ENCODE measurements at regions not wholly inside any gene's neighbourhood (a gene's known extent, or its start where the extent isn't known, plus 50 kb on each side); places are given as distances from the start of the nearest gene placed in this dataset.

DNA sequence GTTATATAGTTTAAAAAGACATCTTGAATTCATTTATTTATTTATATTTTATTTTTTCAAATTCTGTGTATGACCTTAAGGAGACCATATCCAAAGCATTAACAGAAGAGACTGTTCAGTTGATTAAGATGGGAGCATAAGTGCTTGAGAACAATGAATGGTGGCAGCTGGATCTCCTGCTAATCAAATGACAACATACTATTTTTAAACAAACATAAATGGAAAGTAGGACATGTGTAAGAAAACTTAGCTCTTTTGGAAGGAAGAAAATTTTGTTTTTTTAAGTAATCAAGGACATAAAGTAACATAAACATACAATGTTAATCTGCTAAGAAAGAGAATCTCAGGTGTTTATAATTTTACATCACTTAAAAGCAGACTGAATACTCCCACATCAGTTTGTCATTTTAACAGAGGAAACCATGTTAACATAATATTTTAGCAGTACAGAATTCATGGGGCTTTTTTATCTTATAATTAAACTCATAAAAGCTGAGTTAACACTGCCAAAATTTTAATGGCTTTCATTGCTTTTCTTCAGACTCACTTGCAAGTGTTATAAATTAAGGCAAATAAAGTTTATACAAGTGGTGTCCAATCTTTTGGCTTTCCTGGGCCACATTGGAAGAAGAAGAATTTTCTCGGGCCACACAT is 95.1 kb downstream of the MAD2L1 start:
- Histone ChIP-seq H3K9ac (ENCODE audit: insufficient read depth, low read depth, low read length) (no peak overlapping the region), H3K27me3 (ENCODE audit: control insufficient read depth in 1 of 2, insufficient read depth in 2 of 2, low read length in 2 of 2) (no peaks in the 10 kb centered on the region), H3K9me3 (ENCODE audit: low read length) (no peaks in the 10 kb centered on the region), H3K36me3 (replicated peaks in 1 of 2; ENCODE audit: control insufficient read depth in 1 of 2, insufficient read depth in 2 of 2, low read length in 2 of 2) (no peaks in the 10 kb centered on the region), H3K4me2 (ENCODE audit: low read depth, low read length) (no peak overlapping the region), H3K79me2 (ENCODE audit: insufficient read depth, low read length) (no peaks in the 10 kb centered on the region), H4K20me1 (ENCODE audit: insufficient read depth, low read length) (no peaks in the 10 kb centered on the region), H2AFZ (ENCODE audit: low read length) (no peak overlapping the region), H3K27ac (ENCODE audit: extremely low read length, insufficient read depth, low read length) (no peak overlapping the region), H3K4me3 (replicated peaks in 1 of 3; ENCODE audit: insufficient read depth in 1 of 3, low read depth in 2 of 3, low read length in 3 of 3) (no peak overlapping the region), H3K4me1 (ENCODE audit: insufficient read depth, low read length) (no peaks in the 10 kb centered on the region)
- TF ChIP-seq ZNF878 (CRISPR knock-in tag; IDR thresholded peaks at IDR 0.05) = no peak
- no peak for TF ChIP-seq ZNF33B (CRISPR knock-in tag; IDR thresholded peaks at IDR 0.05)
- TF ChIP-seq ATF1 (CRISPR knock-in tag; IDR thresholded peaks at IDR 0.05) = no peak
- TF ChIP-seq, protein P1, sequence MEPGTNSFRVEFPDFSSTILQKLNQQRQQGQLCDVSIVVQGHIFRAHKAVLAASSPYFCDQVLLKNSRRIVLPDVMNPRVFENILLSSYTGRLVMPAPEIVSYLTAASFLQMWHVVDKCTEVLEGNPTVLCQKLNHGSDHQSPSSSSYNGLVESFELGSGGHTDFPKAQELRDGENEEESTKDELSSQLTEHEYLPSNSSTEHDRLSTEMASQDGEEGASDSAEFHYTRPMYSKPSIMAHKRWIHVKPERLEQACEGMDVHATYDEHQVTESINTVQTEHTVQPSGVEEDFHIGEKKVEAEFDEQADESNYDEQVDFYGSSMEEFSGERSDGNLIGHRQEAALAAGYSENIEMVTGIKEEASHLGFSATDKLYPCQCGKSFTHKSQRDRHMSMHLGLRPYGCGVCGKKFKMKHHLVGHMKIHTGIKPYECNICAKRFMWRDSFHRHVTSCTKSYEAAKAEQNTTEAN (CRISPR knock-in tag; conservative IDR thresholded peaks at IDR 0.05) = no peak
- TF ChIP-seq PRMT3 (CRISPR knock-in tag; IDR thresholded peaks at IDR 0.05; ENCODE audit: borderline replicate concordance, low read depth) = no peak
- TF ChIP-seq NCOR1 (IDR thresholded peaks at IDR 0.05; ENCODE audit: borderline replicate concordance, low read length) = no peak
- no peak for TF ChIP-seq NFYB (CRISPR knock-in tag; IDR thresholded peaks at IDR 0.05)
- no peak for TF ChIP-seq MTA3 (CRISPR knock-in tag; IDR thresholded peaks at IDR 0.05)
- TF ChIP-seq ELF1 (CRISPR knock-in tag; IDR thresholded peaks at IDR 0.05) = no peak
- TF ChIP-seq KLF16 (CRISPR knock-in tag; IDR thresholded peaks at IDR 0.05) = no peak
- no peak for TF ChIP-seq ZNF572 (CRISPR knock-in tag; IDR thresholded peaks at IDR 0.05)
- TF ChIP-seq, protein P2, sequence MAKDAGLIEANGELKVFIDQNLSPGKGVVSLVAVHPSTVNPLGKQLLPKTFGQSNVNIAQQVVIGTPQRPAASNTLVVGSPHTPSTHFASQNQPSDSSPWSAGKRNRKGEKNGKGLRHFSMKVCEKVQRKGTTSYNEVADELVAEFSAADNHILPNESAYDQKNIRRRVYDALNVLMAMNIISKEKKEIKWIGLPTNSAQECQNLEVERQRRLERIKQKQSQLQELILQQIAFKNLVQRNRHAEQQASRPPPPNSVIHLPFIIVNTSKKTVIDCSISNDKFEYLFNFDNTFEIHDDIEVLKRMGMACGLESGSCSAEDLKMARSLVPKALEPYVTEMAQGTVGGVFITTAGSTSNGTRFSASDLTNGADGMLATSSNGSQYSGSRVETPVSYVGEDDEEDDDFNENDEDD (CRISPR knock-in tag; IDR thresholded peaks at IDR 0.05; ENCODE audit: borderline replicate concordance) = no peak
- TF ChIP-seq PAWR (CRISPR knock-in tag; IDR thresholded peaks at IDR 0.05; ENCODE audit: borderline replicate concordance) = no peak
- TF ChIP-seq TBX2 (CRISPR knock-in tag; IDR thresholded peaks at IDR 0.05; ENCODE audit: borderline replicate concordance) = no peak
- TF ChIP-seq NKX3-1 (CRISPR knock-in tag; IDR thresholded peaks at IDR 0.05) = no peak
- no peak for TF ChIP-seq ZNF354B (CRISPR knock-in tag; IDR thresholded peaks at IDR 0.05)
- FAIRE-seq (no peak), ATAC-seq (no peak), DNase-seq (ENCODE audit: low spot score) (no peak)
- in situ Hi-C loops (cut with HindIII; ENCODE audit: extremely low pct_ligation_motif_present, low pct_unique_long_range_greater_than_20kb) (no loop called here), intact Hi-C loops (cut with micrococcal nuclease; ENCODE audit: unreplicated experiment) (loop anchor here (10.0 kb wide), 1 partner anchor 823 kb away; no protein-coding TSS in a partner anchor)
- WGBS (ENCODE audit: low lambda C conversion rate) = 26% methylated on average over 1 of the region's 1 CpG
- BruUV-seq (replicated peaks) = no TSS peak
- POLR2A ChIA-PET = no interaction called here
- CTCF ChIA-PET (ENCODE audit: low intra/inter-chr PET ratio, low total read pairs) = no interaction called here
